HG03095 (cell line): ENCODE measurements at regions not wholly inside any gene's neighbourhood (a gene's known extent, or its start where the extent isn't known, plus 50 kb on each side); places are given as distances from the start of the nearest gene placed in this dataset.
"Not testable (repeated sequence)": the region's sequence is repeated elsewhere in the genome, so short reads cannot be mapped to it uniquely, and the experiment has no call there.

Experiments
- ATAC-seq: cut with Tn5 transposase; IDR thresholded peaks from one replicate; pipeline ENCODE4 v1.9.1; 2021; ENCODE audit warnings: moderate library complexity; ENCODE audit not compliant: unreplicated experiment

GRCh38 chr2:111596808-111597705 is 286.9 kb downstream of the ANAPC1 start:
- not testable (repeated sequence) for ATAC-seq

- not testable (repeated sequence) for ATAC-seq
Observed at GRCh38 chr2:111598944-111599343, 285.0 kb downstream of the ANAPC1 start.

- ATAC-seq = not testable (repeated sequence)
Observed at GRCh38 chr2:111602259-111602658, 281.7 kb downstream of the ANAPC1 start.

- ATAC-seq = not testable (repeated sequence)
Observed at GRCh38 chr2:111605798-111606197, 278.2 kb downstream of the ANAPC1 start.

- ATAC-seq = not testable (repeated sequence)
Observed at GRCh38 chr2:111606632-111607031, 277.4 kb downstream of the ANAPC1 start.

DNA sequence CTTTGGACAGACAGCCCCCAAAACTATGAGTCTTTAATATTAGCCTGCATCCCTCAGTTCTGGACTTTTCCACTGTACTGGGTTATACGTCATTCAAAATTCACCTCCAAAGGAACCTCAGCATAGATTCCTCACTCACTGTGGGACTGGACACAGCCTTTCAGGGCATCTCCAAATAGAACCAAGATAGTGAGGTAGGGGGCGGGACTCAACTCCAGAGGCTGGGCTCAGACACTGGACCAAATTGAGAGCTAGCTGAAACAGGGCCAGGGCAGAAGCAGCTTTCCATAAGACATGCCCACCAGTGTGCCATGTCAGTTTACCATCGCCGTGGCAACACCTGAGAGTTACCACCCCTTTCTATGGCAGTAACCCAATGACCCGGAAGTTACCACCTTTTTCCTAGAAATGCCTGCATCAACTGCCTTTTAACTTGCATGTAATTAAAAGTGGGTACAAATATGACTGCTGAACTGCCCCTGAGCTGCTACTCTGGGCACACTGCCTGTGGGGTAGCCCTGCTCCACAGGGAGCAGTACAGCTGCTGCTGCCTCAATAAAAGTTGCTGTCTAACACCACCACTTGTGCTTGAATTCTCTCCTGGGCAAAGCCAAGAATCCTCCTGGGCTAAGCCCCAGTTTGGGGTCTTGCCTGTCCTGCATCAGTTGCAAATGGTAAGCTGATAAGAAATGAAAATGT is 274.7 kb downstream of the ANAPC1 start:
- not testable (repeated sequence) for ATAC-seq

DNA sequence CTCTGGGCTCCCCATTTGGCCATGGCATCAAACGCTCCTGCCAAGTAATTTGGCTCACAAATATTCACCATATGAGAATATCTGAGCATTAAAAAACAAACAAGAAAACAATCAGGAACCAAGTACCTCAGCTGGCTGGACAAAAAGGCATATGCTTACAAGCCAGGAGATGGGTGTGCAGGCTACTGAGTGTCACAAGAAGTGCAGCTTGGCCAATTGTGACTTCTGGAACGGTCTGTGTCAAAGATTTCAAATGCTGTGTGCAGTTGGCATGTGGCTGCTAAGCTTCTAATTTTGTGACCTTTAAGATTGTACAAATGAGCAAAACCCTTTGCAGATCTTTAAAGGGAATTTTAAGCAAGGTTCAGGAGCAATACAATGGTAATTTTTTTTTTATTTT is 274.0 kb downstream of the ANAPC1 start:
- ATAC-seq = not testable (repeated sequence)

- no peak for ATAC-seq
Observed at GRCh38 chr2:111616651-111617218, 267.3 kb downstream of the ANAPC1 start.

GRCh38 chr2:111617299-111618225 is 266.4 kb downstream of the ANAPC1 start:
- no peak for ATAC-seq

DNA sequence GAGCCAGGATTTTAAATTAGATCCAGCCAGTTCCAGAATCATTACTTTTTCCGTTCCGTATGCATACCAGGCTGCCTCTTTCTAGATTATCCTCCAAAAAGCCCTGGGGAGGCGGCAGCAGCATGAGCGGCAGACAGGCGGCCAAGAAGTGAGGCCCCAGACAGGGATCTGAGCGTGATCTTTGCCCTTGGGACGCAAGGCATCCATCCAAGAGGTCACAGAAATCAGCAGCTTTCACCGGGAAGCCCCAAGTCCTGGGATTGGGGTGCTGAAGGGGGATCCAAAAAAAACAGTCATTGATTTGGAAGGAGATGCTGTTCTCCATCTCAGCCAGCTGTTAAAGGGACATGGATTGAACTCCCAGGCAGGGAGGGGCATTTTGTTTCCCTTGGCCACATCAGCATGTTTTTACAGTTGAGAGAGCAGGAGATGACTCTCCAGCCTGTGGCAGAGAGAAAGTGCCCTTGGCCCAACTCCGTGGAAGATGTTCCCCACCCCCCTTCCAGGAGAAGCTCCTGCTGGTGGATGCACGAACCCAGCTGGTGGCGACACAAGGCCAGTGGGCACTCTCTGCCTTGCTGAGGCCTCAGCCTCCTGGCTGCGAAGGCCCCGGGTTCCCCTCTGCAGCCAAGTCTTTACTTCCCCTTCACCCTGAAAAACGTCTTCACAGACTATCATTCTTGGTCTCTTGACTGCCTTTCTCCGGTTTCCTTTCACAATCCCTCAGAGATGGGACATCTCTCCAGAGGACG is 265.6 kb downstream of the ANAPC1 start:
- ATAC-seq = no peak

DNA sequence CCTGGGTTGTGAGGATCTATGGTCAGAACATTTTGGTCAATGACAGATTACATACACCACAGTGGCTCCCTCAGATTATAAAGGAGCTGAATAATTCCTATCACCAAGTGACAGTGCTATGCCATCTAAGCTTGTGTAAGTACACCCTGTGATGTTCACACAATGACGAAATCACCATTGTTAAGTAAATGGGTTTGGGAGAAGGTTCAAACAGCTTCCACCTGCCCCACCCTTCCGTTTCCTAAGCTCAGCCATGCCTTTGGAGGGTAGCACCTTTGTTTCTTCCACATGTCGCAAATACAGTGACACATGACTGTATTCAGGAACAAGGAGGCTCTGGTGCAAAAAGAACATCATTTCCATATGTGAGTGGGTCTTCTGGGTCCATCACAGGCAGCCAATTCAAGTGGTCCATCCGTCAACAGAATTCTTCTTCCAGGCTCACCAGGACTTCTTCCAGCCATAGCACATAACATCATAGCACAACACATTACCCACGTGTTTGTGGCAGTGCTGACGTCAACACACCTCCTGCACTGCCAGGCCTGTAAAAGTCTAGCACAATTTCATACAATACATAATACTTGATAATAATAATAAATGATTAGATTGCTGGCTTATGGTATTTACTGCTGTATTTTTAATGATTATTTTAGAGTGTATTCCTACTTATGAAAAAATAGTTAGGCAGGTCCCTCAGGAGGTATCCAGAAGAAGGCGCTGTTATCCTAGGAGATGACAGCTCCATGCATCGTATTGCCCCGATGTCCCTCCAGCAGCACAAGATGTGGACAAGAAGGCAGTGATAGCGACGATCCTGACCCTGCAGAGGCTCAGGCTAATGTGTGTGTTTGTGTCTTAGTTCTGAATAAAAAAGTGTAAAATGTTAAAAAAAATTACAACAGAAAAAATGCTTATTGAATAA is 264.8 kb downstream of the ANAPC1 start:
- no peak for ATAC-seq

DNA sequence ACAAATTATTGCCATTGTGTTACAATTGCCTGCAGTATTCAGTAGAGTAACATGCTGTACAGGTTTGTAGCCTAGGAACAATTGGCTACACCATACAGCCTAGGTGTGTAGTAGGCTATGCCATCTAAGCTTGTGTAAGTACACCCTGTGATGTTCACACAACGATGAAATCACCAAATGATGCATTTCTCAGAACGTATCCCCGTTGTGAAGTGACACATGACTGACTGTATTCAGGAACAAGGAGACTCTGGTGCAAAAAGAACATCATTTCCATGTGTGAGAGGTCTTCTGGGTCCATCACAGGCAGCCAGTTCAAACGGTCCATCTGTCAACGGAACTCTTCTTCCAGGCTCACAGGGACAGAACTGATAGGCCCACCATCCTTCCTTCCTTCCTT is 263.7 kb downstream of the ANAPC1 start:
- no peak for ATAC-seq

DNA sequence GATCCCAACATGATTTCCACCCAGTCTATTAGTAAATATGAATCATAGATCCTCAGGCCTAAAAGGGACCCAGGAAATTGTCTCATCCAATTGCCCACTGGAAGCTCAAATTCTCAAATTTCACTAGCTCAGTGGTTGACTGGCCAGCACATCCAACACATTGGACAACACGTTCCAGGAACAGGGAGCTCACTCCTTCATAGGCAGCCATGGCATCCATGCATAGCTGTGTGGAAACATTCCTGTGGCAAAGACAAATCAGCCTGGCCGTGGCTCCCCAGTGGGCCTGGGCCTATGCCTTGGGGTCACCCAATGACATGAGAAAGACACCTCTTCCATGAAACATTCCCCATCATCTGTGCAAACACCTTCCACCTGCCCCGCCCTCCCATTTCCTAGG is 261.1 kb downstream of the ANAPC1 start:
- ATAC-seq = no peak

- no peak for ATAC-seq
Observed at GRCh38 chr2:111623380-111623779, 260.6 kb downstream of the ANAPC1 start.

DNA sequence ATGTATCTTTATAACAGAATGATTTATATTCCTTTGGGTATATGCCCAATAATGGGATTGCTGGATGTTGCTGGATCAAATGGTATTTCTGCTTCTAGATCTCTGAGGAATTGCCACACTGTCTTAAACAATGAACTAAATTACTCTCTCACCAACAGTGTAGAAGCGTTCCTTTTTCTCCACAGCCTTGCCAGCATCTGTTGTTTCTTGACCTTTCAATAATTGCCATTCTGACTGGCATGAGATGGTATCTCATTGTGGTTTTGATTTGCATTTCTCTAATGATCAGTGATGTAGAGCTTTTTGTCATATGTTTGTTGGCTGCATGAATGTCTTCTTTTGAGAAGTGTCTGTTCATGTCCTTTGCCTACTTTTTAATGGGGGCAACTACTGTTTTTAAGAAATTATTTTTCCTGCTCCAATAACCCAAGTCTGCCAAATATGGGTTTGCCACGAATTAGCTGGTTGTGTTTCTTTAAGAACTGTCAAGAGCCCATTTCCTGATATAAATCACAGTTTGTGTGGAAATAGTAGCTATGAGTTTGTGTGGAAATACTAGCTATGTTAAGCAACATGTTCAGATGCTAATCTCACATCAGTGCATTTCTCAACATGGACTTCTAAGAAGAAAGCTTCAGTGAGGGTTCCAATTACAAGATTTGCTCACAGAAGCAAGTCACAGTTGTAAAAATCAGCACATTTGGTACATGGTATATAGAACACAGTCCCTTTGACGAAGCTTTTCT is 259.4 kb downstream of the ANAPC1 start:
- ATAC-seq = no peak

GRCh38 chr2:111625157-111625537 is 258.8 kb downstream of the ANAPC1 start:
- ATAC-seq = not testable (repeated sequence)

GRCh38 chr2:111626037-111626864 is 257.7 kb downstream of the ANAPC1 start:
- ATAC-seq = no peak

DNA sequence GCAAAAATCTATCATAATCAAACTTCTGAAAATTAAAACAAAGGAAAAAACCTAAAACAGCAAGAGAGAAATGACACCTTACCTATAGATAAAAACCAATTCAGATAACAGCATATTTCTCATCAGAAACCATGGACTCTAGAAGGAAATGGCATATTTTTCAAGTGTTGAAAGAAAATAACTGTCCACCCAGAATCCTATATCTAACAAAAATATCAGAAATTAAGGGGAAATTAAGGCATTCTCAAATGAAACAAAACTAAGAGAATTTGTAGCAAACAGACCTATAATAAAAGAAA is 257.2 kb downstream of the ANAPC1 start:
- ATAC-seq = no peak
